Stomach (tissue), 4 donors: ENCODE measurements at regions not wholly inside any gene's neighbourhood (a gene's known extent, or its start where the extent isn't known, plus 50 kb on each side); places are given as distances from the start of the nearest gene placed in this dataset.

Experiments
- CTCF ChIP-seq, 7 experiments: fragments of 450-650 bp in 4 of 7; fragments of 200-600 bp in 3 of 7; sonication (generic) in 3 of 7; IDR thresholded peaks; one replicate each; pipeline ENCODE4 v1.5.1; 2016 to 2019; ENCODE audit warnings: antibody characterized with exemption in 7 of 7, control low read depth in 2 of 7, mild to moderate bottlenecking in 1 of 7
- EP300 ChIP-seq: sonication (generic); formaldehyde crosslinking; IDR thresholded peaks from one replicate; pipeline ENCODE4 v1.6.1; 2017; ENCODE audit warnings: antibody characterized with exemption
- POLR2A ChIP-seq, 4 donors: fragments of 450-650 bp; IDR thresholded peaks; one replicate each; pipeline ENCODE4 v1.6.1; 2016; ENCODE audit warnings: antibody characterized with exemption in 4 of 4, control low read depth in 2 of 4, mild to moderate bottlenecking in 1 of 4, moderate library complexity in 1 of 4
- POLR2AphosphoS5 ChIP-seq, 3 donors: sonication (generic); formaldehyde crosslinking; IDR thresholded peaks; one replicate each; pipeline ENCODE4 v1.6.1; 2016; ENCODE audit warnings: antibody characterized with exemption in 3 of 3

- TF ChIP-seq POLR2A (IDR thresholded peaks at IDR 0.05) (no peak), CTCF (IDR thresholded peaks at IDR 0.05) (no peak), POLR2AphosphoS5 (IDR thresholded peaks at IDR 0.05) (no peak), EP300 (no peak)
Observed at GRCh38 chr10:71029411-71029892, 141.1 kb upstream of the PCBD1 start.
